K562 (cell line): ENCODE measurements at regions not wholly inside any gene's neighbourhood (a gene's known extent, or its start where the extent isn't known, plus 50 kb on each side); places are given as distances from the start of the nearest gene placed in this dataset.

Source experiments
- ATAC-seq: fragments of 200-7000 bp; cut with Tn5 transposase; 3 replicates; pipeline ENCODE4 v1.9.1; 2020; ENCODE audit warnings: moderate library complexity
- BruUV-seq: library from RNA; stranded (reverse); fragments of 400-500 nt; replicated peaks from 2 replicates; lab custom pipeline; 2021; lab: Mats Ljungman, UMichigan
- CTCF ChIA-PET: fragments of 300-600 bp; formaldehyde crosslinking; extraction: SDS; loops from one replicate; lab custom pipeline; 2021; ENCODE audit warnings: low intra/inter-chr PET ratio; lab: Yijun Ruan, JAX
- POLR2A ChIA-PET: fragments of 300-600, 350-650 bp; sonication (Branson Sonifier 250); formaldehyde crosslinking; extraction: SDS; loops from one replicate; lab custom pipeline; 2021; ENCODE audit warnings: antibody characterized with exemption, inconsistent platforms; lab: Yijun Ruan, JAX
- DNase-seq, 4 experiments: peaks; one replicate each; pipeline versions ENCODE4 v3.0.0 to v3.0.0-alpha.2; 2011 to 2018; ENCODE audit warnings: low spot score in 3 of 4, mixed read lengths in 3 of 4; ENCODE audit errors: extremely low read depth in 1 of 4
- FAIRE-seq: peaks from 2 replicates; lab custom pipeline; 2011; peaks lifted over from hg19 to GRCh38; lab: Jason Lieb, UNC
- H2AFZ ChIP-seq: 2 replicates; pipeline ENCODE4 v1.6.0; 2011; ENCODE audit warnings: low read depth, low read length, control low read depth, inconsistent platforms
- H3K27ac ChIP-seq: fragments of 200-600 bp; 3 replicates; pipeline ENCODE4 v1.8.0; 2011; ENCODE audit warnings: low read depth, mild to moderate bottlenecking, control low read depth, inconsistent platforms, low read length, moderate library complexity, mixed read lengths; ENCODE audit errors: extremely low read depth
- H3K27me3 ChIP-seq, 2 experiments: fragments of 300-600 bp in 1 of 2; 2 replicates in 1 of 2; 3 replicates in 1 of 2; pipeline versions ENCODE4 v1.6.0 to v1.8.0; 2011; ENCODE audit warnings: inconsistent platforms in 2 of 2, low read length in 2 of 2, mild to moderate bottlenecking in 1 of 2, mixed read lengths in 1 of 2, moderate library complexity in 1 of 2; ENCODE audit not compliant: control insufficient read depth in 2 of 2, insufficient read depth in 2 of 2
- H3K36me3 ChIP-seq: fragments of 300-600 bp; 3 replicates; pipeline ENCODE4 v1.8.0; 2011; ENCODE audit warnings: mild to moderate bottlenecking, low read length, inconsistent platforms; ENCODE audit not compliant: control insufficient read depth, insufficient read depth
- H3K4me1 ChIP-seq, 2 experiments: fragments of 200-600 bp in 1 of 2; replicated peaks in 1 of 2; 2 replicates in 1 of 2; 3 replicates in 1 of 2; pipeline versions ENCODE4 v1.5.1 to v1.8.0; 2011; ENCODE audit warnings: inconsistent platforms in 2 of 2, low read length in 2 of 2, mild to moderate bottlenecking in 1 of 2, mixed read lengths in 1 of 2, moderate library complexity in 1 of 2; ENCODE audit not compliant: control insufficient read depth in 2 of 2, insufficient read depth in 2 of 2
- H3K4me2 ChIP-seq: 2 replicates; pipeline ENCODE4 v1.6.1; 2011; ENCODE audit warnings: low read length, control low read depth, inconsistent platforms, mixed read lengths; ENCODE audit not compliant: insufficient read depth
- H3K4me3 ChIP-seq: fragments of 200-600 bp; sonication (generic), shearing (Covaris generic); 2 replicates; pipeline ENCODE4 v1.5.1; 2016; ENCODE audit warnings: control low read depth, inconsistent platforms
- H3K79me2 ChIP-seq: fragments of 200-600 bp; 3 replicates; pipeline ENCODE4 v1.8.0; 2011; ENCODE audit warnings: low read length, inconsistent platforms; ENCODE audit not compliant: control insufficient read depth, insufficient read depth
- H3K9ac ChIP-seq, 2 experiments: 2 replicates each; pipeline versions ENCODE4 v1.6.0 to v1.6.1; 2011; ENCODE audit warnings: low read depth in 2 of 2, low read length in 2 of 2, control low read depth in 1 of 2, inconsistent platforms in 1 of 2, mild to moderate bottlenecking in 1 of 2, mixed read lengths in 1 of 2; ENCODE audit not compliant: insufficient read depth in 1 of 2
- H3K9me1 ChIP-seq: one replicate; pipeline ENCODE4 v1.6.0; 2011; ENCODE audit warnings: inconsistent platforms, mild to moderate bottlenecking, low read length, moderate library complexity; ENCODE audit not compliant: control insufficient read depth, insufficient read depth
- H3K9me3 ChIP-seq: replicated peaks from 2 replicates; pipeline ENCODE4 v1.5.1; 2011; ENCODE audit warnings: low read depth, low read length, inconsistent platforms; ENCODE audit not compliant: control insufficient read depth, insufficient read depth
- H4K20me1 ChIP-seq: replicated peaks from 2 replicates; pipeline ENCODE4 v1.6.1; 2011; ENCODE audit warnings: low read length, inconsistent platforms, mixed read lengths; ENCODE audit not compliant: control insufficient read depth, insufficient read depth
- CHCHD3 ChIP-seq: fragments of 250-450 bp; sonication (Bioruptor Pico); IDR thresholded peaks from 2 replicates; pipeline ENCODE4 v2.1.2; 2022; ENCODE audit warnings: mild to moderate bottlenecking
- HIVEP1 ChIP-seq: fragments of 250-450 bp; sonication (Bioruptor Pico); IDR thresholded peaks from 2 replicates; pipeline ENCODE4 v1.4.0; 2020; ENCODE audit warnings: mild to moderate bottlenecking
- HMGN3 ChIP-seq: IDR thresholded peaks from 2 replicates; pipeline ENCODE4 v1.6.1; 2011; ENCODE audit warnings: borderline replicate concordance, low read depth, mild to moderate bottlenecking, mixed read lengths, low read length; ENCODE audit not compliant: insufficient read length; ENCODE audit errors: extremely low read depth
- KLF6 ChIP-seq: fragments of 250-450 bp; sonication (Bioruptor Pico); IDR thresholded peaks from 2 replicates; pipeline ENCODE4 v1.4.0; 2020; ENCODE audit warnings: mild to moderate bottlenecking, moderate library complexity, borderline replicate concordance
- NFIC ChIP-seq: fragments of 450-650 bp; IDR thresholded peaks from 2 replicates; pipeline ENCODE4 v1.6.1; 2017; ENCODE audit warnings: mild to moderate bottlenecking, inconsistent platforms
- NFYB ChIP-seq: IDR thresholded peaks from 2 replicates; pipeline ENCODE4 v1.6.1; 2011; ENCODE audit warnings: mild to moderate bottlenecking, moderate library complexity; ENCODE audit not compliant: insufficient read length; ENCODE audit errors: extremely low read depth
- NR2C2 ChIP-seq, 2 experiments: fragments of 200-800 bp in 1 of 2; sonication (Bioruptor generic) in 1 of 2; sonication (generic) in 1 of 2; formaldehyde crosslinking in 1 of 2; IDR thresholded peaks; 2 replicates each; pipeline versions ENCODE4 v1.6.1 to v1.8.0; 2016 to 2022; ENCODE audit warnings: mild to moderate bottlenecking in 1 of 2, missing compliant biosample characterization in 1 of 2, missing genetic modification characterization in 1 of 2, missing genetic modification reagents in 1 of 2
- POLR2A ChIP-seq: fragments of 450-650 bp; conservative IDR thresholded peaks from 2 replicates; pipeline ENCODE4 v1.6.1; 2016
- POLR2AphosphoS5 ChIP-seq: IDR thresholded peaks from 2 replicates; pipeline ENCODE4 v1.6.1; 2011; ENCODE audit warnings: mild to moderate bottlenecking, low read depth, low read length, moderate library complexity; ENCODE audit not compliant: control insufficient read depth, insufficient read depth
- PRPF4 ChIP-seq: fragments of 200-400 bp; formaldehyde crosslinking; IDR thresholded peaks from one replicate; pipeline ENCODE4 v1.6.1; 2017; ENCODE audit warnings: low read length, low read depth, mild to moderate bottlenecking; ENCODE audit not compliant: insufficient read depth, poor library complexity, severe bottlenecking
- SMAD3 ChIP-seq: fragments of 450-650 bp; formaldehyde crosslinking; conservative IDR thresholded peaks from 2 replicates; pipeline ENCODE4 v1.4.0; 2020; ENCODE audit warnings: mild to moderate bottlenecking
- STAT5A ChIP-seq: IDR thresholded peaks from 2 replicates; pipeline ENCODE4 v1.6.1; 2012; ENCODE audit warnings: low read length, inconsistent platforms, borderline replicate concordance
- ZC3H8 ChIP-seq: fragments of 450-650 bp; IDR thresholded peaks from 2 replicates; pipeline ENCODE4 v1.6.1; 2017
- ZNF175 ChIP-seq: fragments of 200-800 bp; sonication (Bioruptor generic); IDR thresholded peaks from 2 replicates; pipeline ENCODE4 v1.6.1; 2016; ENCODE audit warnings: low read depth, mild to moderate bottlenecking, missing genetic modification characterization, missing compliant biosample characterization
- ZNF707 ChIP-seq: fragments of 250-450 bp; sonication (Bioruptor Pico); conservative IDR thresholded peaks from 2 replicates; pipeline ENCODE4 v1.8.0; 2022; ENCODE audit warnings: inconsistent platforms, mild to moderate bottlenecking, moderate library complexity
- ZNF75A ChIP-seq: fragments of 450-650 bp; formaldehyde crosslinking; IDR thresholded peaks from 2 replicates; pipeline ENCODE4 v1.4.0; 2020; ENCODE audit warnings: mild to moderate bottlenecking
- whole genome bisulfite sequencing: fragments of 100-300 bp; shearing (Covaris generic); methylation state at CpG from one replicate; pipeline ENCODE4 v1.1.6; 2016; ENCODE audit warnings: low coverage, mixed read lengths; ENCODE audit not compliant: insufficient coverage; ENCODE audit errors: missing lambda C conversion rate; 5-methylcytosine and 5-hydroxymethylcytosine counted together
- in situ Hi-C: fragments of 300-500 bp; cut with MboI; formaldehyde crosslinking; loops from 4 replicates; pipeline ENCODE4 v1.15.0; 2018; ENCODE audit warnings: inconsistent platforms, mixed read lengths
- intact Hi-C: fragments of 100-400 bp; cut with micrococcal nuclease; formaldehyde crosslinking; loops from 2 replicates; pipeline ENCODE4 v1.14.2; 2022
- TF ChIP-seq, protein P1 (sequence below), 2 experiments: fragments of 450-650 bp in 1 of 2; sonication (generic) in 1 of 2; formaldehyde crosslinking in 1 of 2; IDR thresholded peaks in 1 of 2; conservative IDR thresholded peaks in 1 of 2; 2 replicates each; pipeline versions ENCODE4 v1.6.1 to v1.8.1; 2016 to 2023; ENCODE audit warnings: mild to moderate bottlenecking in 2 of 2, moderate library complexity in 2 of 2, inconsistent platforms in 1 of 2, missing genetic modification reagents in 1 of 2
- TF ChIP-seq, protein P2 (sequence below): fragments of 450-650 bp; formaldehyde crosslinking; IDR thresholded peaks from 2 replicates; pipeline ENCODE4 v1.4.0; 2022; ENCODE audit warnings: missing genetic modification characterization
- TF ChIP-seq, protein P3 (sequence below): fragments of 250-450 bp; sonication (Bioruptor Pico); IDR thresholded peaks from 2 replicates; pipeline ENCODE4 v1.8.0; 2022; ENCODE audit warnings: moderate library complexity, mild to moderate bottlenecking, inconsistent platforms

GRCh38 chr1:93758842-93759515 is 77.3 kb upstream of the BCAR3 start:
- FAIRE-seq = no peak
- Histone ChIP-seq H3K9ac (no peak overlapping the region), H2AFZ (no peak overlapping the region), H3K79me2 (no peaks in the 10 kb centered on the region), H3K27ac (no peak overlapping the region), H3K9me3 (no peaks in the 10 kb centered on the region), H3K4me1 (no peaks in the 10 kb centered on the region), H3K9me1 (no peaks in the 10 kb centered on the region), H3K36me3 (no peaks in the 10 kb centered on the region), H3K27me3 (peaks cover 0 to 14% of the 10 kb centered on the region in 2 experiments; a peak in 2 of 5 replicates), H3K4me3 (no peak overlapping the region), H4K20me1 (no peaks in the 10 kb centered on the region), H3K4me2 (no peak overlapping the region)
- DNase-seq = no peak
- 18% methylated on average over 7 of the region's 7 CpGs for WGBS
- ChIA-PET POLR2A (interaction anchor here (1.0 to 1.1 kb wide), 2 partner anchors 17 to 87 kb away, joined by 3 to 6 read pairs; no protein-coding TSS in a partner anchor), CTCF (no interaction called here)
- intact Hi-C loops (no loop called here), in situ Hi-C loops (no loop called here)
- peak; percentile 51 for ATAC-seq
- BruUV-seq = no TSS peak
- TF ChIP-seq NFYB = no peak
- TF ChIP-seq POLR2A = no peak
- no peak for TF ChIP-seq KLF6 (CRISPR knock-in tag)
- TF ChIP-seq SMAD3 (CRISPR knock-in tag) = no peak
- TF ChIP-seq NFIC = peak; percentile 89
- no peak for TF ChIP-seq ZNF75A
- TF ChIP-seq CHCHD3 (CRISPR knock-in tag) = no peak
- TF ChIP-seq, protein P1, sequence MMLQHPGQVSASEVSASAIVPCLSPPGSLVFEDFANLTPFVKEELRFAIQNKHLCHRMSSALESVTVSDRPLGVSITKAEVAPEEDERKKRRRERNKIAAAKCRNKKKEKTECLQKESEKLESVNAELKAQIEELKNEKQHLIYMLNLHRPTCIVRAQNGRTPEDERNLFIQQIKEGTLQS (IDR thresholded peaks at IDR 0.05) = peak; percentile 28; the same call in 1 of the 2 replicates
- TF ChIP-seq, protein P1 (CRISPR knock-in tag; conservative IDR thresholded peaks at IDR 0.05) = no peak
- no peak for TF ChIP-seq ZNF707
- TF ChIP-seq, protein P2, sequence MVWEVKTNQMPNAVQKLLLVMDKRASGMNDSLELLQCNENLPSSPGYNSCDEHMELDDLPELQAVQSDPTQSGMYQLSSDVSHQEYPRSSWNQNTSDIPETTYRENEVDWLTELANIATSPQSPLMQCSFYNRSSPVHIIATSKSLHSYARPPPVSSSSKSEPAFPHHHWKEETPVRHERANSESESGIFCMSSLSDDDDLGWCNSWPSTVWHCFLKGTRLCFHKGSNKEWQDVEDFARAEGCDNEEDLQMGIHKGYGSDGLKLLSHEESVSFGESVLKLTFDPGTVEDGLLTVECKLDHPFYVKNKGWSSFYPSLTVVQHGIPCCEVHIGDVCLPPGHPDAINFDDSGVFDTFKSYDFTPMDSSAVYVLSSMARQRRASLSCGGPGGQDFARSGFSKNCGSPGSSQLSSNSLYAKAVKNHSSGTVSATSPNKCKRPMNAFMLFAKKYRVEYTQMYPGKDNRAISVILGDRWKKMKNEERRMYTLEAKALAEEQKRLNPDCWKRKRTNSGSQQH = no peak
- no peak for TF ChIP-seq ZC3H8
- no peak for TF ChIP-seq PRPF4
- TF ChIP-seq STAT5A = no peak
- TF ChIP-seq ZNF175 = peak; percentile 45; the same call in 1 of the 2 replicates
- TF ChIP-seq HIVEP1 = no peak
- TF ChIP-seq, protein P3, sequence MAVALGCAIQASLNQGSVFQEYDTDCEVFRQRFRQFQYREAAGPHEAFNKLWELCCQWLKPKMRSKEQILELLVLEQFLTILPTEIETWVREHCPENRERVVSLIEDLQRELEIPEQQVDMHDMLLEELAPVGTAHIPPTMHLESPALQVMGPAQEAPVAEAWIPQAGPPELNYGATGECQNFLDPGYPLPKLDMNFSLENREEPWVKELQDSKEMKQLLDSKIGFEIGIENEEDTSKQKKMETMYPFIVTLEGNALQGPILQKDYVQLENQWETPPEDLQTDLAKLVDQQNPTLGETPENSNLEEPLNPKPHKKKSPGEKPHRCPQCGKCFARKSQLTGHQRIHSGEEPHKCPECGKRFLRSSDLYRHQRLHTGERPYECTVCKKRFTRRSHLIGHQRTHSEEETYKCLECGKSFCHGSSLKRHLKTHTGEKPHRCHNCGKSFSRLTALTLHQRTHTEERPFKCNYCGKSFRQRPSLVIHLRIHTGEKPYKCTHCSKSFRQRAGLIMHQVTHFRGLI (CRISPR knock-in tag) = no peak
- no peak for TF ChIP-seq HMGN3
- no peak for TF ChIP-seq POLR2AphosphoS5
- TF ChIP-seq NR2C2 (CRISPR knock-in tag; IDR thresholded peaks at IDR 0.05) = no peak
- TF ChIP-seq NR2C2 (tag; IDR thresholded peaks at IDR 0.05) = peak; percentile 56; the same call in 1 of the 2 replicates
